Inflammatory macrophage treated with lipopolysaccharide for 4 hours (primary cell): ENCODE measurements at regions not wholly inside any gene's neighbourhood (a gene's known extent, or its start where the extent isn't known, plus 50 kb on each side); places are given as distances from the start of the nearest gene placed in this dataset.
"Not testable (repeated sequence)": the region's sequence is repeated elsewhere in the genome, so short reads cannot be mapped to it uniquely, and the experiment has no call there.

Experiments
- DNase-seq: peaks from one replicate; pipeline ENCODE4 v3.0.0-alpha.2; 2020

DNA sequence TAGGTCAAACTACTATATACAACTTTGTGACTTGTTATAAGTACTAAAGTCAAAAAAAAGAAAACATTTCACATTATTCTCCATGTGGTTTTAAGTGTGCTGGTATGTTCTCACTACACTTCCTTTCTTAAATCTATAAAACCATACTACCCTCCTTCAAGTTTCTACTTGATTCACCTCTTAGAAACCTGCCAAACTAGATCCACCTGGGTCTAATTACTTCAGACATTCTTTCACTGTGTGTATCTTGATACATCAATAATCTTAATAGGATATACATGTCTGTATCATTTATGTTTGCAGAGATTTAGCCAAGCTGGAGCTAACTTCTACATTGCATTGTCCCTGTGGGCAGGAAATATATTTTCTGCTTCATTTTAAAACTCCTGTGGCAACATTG is 1012.6 kb downstream of the EFNA5 start:
- DNase-seq: no peak

DNA sequence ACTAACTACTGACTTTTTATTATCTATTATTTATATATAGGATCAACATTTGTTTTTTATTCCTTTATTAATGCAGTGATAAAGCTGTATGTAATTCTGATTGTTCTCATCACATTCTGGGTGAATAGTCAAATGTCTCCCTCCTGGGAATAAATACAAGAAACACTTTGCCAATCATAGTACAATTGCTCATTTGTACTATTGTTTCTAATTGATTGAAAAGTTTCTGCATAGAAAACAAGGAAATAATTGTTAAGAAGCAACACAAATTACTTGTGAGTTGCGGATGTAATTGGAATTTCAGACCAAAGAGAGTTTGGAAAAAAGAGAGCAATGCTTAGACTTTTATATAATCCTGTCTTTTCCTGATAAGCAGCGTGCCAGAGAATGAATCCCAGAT is 1013.9 kb downstream of the EFNA5 start:
- no peak for DNase-seq

DNA sequence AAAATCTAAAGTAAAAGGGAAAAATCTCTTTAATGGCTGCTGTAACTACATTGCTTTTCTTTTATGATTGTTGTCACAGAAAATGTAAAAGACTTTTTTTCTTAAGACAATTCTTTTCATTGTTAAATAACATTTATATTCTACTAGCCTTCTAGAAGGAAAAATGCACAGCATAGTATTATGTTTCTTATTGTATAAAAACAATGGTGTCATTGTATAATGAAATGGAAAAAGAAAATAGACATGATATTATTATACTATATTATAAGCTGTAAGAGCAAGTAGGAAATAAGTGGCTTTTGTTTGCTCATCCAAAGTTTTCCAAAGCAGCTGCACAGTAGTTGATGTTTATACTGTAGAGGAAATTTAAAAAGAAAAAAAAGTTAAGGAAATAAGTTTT is 1021.7 kb downstream of the EFNA5 start:
- DNase-seq: no peak

DNA sequence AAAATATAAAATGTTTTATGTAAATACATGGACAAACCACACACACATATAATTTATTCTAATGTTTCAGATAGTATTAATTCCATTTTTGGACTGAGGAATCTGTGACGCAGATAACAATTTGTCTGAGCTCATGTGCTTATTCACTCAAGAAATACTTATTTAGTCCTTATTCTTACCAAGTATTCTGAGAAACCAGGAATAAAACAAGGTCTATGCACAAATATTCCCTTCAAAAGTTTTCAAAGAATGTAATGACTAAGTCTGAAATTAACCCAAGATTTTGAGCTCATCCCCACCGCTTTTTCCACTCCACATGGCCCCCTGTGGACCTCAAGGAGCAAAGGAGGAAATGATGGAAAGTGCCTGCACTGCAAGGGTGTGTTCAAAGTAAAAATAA is 1022.3 kb downstream of the EFNA5 start:
- no peak for DNase-seq

DNA sequence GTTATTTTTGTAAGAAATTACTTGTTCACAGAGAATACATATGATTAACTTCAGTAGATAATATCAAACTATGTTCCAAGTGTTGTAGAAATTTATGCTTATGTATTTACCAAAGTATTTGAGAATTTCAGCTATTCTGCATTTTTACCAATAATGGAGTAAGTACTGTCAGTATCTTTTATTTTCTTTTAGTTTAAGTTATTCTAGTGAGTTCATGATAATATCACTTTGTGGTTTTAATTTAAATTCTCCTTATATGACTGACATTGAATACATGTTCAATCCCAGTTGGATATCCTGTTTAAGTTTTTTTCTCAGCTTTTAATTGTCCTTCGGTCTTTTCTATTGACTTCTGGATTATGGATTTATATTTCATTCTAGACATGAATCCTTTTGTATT is 1024.6 kb downstream of the EFNA5 start:
- no peak for DNase-seq

DNA sequence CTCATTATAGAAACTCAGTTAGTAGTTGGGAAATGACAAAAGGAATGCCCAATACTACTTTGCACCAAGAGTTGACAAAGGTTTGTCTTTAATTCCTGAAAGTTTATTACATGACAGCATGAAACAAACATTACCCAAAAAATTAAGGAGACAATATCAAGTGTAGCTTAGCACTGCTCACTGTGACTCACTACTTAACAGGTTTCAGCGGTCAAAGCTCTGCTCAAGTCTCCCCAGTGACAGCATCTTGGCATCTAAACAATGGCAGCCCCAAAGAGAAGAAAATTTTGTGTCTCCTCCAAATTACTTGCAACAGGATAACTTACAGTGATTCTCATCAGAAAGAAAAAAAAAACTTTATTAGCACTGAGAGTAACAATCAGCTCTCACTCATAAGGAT is 1030.2 kb downstream of the EFNA5 start:
- DNase-seq: no peak

DNA sequence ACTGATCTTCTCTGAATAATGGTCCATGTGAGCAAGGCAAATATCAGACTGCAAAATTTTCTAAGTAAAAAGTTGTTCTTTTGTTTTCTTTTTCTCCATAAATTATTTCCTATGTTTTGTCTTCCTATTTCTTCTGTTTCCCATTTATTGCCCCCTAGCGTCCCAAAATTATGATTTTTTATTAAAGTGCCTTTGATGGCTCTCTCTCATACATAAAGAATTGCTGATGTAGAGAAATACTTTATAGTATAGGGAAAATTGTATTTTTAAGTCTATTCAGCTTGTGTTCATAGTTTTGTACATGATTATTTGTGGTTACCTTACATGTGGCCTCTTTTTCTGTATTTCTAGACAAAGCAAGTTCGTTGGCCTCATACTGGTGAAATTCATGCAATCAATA is 1031.2 kb downstream of the EFNA5 start:
- no peak for DNase-seq

DNA sequence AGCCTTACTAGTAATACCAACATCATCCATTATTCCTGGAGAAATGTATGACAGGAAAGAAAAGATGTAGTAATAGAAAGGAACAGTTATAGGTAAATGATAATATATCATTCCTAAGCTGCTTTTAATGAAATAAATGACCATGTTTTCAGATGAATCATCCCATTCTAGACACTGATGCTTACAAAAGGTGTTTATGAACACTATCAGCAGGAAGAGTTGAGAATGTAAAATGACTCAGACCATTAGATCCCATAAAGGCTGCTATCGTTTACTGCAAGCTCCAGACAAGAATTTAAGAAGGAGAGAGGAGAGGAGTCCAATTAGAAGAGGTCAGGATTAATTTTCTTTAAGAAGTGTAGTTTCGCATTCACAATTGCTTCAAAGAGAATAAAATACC is 1033.5 kb downstream of the EFNA5 start:
- DNase-seq: no peak

DNA sequence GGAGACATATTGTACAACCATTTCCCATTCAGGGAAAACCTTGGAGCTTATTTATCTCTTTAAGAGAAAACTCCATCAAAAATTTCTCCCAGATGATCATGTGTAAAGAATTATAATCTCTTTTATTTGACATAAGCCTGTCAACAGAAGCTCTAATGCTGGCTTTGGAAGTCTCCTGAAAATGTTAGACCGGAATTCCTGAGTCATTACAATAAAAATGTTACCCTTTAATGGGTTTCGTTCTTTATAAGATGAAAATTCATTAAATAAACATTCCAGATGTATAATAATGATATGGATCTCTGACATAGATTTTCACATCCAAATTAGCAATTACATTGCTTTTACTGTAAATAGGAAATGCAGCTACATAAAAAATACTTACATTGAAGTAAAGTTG is 1036.4 kb downstream of the EFNA5 start:
- no peak for DNase-seq

DNA sequence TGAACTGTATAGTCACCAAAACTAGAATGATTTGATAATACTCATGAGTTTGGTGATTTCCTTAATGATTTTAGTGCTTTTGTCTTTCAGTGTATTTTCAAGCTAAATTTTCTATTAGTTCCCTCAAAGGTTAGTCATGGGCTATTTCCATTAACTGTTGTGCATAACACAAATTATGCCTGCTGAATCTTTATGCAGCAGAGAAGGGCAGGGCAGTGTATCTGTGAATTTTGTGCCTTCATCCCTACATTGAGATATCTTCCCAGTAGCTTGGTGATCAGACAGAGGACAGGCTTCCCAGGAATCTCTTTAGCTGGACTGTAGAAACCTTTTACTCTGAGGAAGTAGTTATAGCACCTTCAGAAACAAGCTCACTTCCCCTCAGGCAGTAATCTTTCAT is 1036.9 kb downstream of the EFNA5 start:
- no peak for DNase-seq

DNA sequence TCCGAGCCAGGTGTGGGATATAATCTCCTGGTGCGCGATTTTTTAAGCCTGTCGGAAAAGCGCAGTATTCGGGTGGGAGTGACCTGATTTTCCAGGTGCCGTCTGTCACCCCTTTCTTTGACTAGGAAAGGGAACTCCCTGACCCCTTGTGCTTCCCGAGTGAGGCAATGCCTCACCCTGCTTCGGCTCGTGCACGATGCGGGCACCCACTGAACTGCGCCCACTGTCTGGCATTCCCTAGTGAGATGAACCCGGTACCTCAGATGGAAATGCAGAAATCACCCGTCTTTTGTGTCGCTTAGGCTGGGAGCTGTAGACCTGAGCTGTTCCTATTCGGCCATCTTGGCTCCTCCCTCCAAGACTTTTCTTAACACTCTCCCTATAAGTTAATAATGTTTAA is 1042.3 kb downstream of the EFNA5 start:
- not testable (repeated sequence) for DNase-seq

DNA sequence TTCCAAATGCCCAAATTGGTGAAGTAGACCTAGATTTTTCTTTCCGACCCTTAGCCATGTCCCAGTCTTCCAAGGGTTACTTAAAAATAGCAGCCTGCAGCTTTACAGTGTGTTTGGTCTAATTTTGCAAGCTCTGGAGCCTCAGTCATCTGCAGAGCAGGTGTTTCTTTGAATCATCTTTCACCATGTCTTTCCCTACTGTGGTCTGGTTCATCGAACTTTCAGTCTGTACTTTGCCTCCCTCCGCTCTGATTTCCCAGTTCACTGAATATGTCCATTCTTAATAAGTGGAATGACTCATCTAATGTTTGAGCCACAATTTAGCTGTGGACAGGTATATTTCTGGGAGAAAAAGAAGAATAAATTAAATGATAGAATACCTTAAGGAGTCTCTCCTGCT is 1060.7 kb downstream of the EFNA5 start:
- no peak for DNase-seq

DNA sequence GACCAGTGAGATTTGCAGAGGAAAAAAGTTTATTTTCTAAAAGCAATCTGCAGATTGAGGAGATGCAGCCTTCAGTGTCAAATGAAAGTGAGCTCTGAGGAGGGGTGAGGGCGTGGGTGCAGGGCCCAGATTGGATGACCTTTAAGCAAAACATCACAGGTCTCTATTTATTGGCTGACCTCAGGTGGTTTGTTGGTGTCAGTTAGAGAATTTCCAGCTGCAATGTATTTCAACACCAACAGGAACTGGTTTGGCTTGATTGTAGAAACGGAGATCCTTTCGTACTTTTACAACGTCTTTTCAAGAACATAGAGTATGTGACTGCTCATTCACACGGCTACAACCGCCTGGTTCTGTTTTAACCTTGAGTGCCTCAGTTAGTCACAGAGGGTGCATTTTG is 1069.1 kb downstream of the EFNA5 start:
- no peak for DNase-seq

DNA sequence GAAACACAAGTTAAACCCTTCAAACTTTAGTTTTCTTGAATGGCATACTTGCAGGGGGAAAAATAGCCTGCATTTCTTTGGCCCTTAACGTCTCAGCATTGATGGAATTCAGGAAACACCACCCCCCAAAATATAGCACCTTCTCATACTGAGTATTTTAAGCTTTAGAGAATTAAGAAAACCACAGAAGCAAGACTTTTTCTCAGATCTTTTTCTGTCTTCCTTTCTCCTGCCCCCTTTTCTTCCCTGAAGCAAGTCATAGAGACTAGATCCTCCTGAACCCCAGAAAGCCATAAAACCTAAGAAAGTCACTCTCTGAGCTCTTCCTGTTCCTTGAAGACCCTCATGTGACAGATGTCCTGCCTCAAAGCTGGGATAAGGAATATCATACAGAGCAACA is 1069.9 kb downstream of the EFNA5 start:
- DNase-seq: no peak

DNA sequence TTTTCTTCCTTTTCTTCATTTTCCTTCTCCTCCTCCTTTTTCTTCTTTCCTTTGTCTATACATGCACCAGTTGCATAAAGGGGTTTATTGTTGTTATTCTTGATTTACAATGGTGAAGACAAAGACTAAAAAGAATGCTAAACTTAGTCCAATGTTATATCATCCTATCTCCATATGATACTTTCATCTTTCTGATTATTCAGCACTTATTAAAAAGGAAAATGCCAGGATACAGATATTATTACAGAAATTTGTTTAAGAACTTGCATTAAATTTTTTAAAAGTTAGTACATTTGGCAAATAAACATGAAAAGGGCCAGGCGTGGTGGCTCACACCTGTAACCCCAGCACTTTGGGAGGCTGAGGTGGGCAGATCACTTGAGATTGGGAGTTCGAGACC is 1074.9 kb downstream of the EFNA5 start:
- DNase-seq: no peak

DNA sequence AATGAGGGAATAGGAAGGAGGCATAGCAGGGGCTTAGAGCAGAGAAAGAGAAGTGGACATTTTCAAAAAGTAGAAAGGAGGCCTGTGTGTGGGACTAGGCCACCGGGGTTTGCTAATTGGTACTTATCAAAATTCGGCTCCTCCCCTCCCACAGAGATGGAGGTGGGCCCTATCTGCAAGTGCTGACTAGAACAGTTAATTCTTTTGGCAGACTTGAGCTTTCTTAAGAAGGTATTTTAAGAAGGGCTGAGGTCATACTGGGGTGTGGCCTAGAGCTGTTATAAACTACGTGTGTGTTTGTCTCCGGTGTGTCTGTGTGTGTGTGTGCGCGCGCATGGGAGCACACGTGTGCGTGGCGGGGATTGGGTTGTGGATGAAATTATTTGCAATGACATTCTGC is 1086.5 kb downstream of the EFNA5 start:
- no peak for DNase-seq

DNA sequence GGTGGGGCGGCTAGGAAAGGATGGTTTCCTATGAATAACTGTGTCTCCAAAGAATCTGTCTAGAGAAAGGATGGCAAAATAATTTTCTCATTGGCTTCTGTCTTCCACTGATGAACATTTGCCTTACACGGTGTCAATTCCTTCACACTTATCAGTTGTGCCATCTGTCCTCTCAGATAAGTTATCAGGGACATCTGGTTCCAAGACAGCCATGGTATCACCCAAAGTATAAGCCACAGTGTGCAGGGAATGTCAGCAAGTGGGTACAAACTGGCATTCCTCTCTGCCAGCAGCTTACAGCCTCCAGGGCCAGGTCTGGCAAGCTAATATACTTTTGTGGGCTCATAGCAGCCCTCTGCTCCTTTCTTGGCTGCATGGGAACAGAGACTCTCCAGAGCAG is 1092.0 kb downstream of the EFNA5 start:
- no peak for DNase-seq

DNA sequence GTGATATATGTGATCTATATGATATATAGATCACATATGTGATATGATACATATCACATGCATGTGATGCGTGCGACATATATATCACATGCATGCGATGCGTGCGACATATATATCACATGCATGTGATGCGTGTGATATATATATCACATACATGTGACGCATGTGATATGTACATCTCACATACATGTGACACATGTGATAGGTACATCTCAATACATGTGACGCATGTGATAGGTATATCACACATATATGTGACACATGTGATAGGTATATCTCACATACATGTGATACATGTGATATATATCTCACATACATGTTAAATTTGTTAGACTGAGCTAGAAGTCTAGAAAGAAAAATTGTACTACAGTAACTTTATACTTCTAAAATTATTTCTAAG is 1095.9 kb downstream of the EFNA5 start:
- no peak for DNase-seq

DNA sequence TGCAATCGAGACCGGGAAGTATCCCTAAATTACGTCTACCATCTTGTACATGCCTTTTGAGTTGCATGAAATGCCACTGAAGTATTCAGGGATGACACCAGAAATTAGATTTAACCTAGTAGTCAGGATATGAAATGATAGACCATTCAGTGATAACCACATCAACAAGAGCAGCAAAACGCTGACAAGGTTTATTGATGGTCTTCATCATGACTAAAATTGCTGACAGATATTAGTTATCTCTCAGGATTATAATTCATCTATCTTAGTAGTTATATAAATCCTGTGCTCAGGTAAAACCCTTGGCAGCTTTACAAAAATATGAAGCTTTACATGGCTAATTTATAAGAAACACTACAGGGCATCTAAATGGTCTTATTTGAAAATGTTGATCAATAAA is 1104.7 kb downstream of the EFNA5 start:
- no peak for DNase-seq

DNA sequence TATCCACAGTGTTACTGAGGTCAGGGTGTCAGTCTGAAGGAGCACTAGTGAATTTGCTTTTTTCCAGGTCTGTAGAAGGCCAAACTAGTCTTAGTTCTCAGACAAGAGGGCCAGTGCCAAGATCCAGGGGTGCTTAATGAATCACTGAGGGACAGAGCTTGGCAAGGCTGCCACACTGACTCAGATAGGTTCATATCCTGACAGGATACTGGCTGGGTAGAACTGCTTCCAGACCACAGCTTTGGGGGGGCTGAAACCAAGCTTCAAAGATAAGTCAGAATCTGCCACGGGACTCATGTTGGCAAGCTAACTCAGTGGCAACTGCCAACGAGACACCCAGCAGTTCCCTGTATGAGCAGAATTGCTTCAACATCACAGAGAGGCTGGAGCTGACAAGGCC is 1125.4 kb downstream of the EFNA5 start:
- DNase-seq: no peak

DNA sequence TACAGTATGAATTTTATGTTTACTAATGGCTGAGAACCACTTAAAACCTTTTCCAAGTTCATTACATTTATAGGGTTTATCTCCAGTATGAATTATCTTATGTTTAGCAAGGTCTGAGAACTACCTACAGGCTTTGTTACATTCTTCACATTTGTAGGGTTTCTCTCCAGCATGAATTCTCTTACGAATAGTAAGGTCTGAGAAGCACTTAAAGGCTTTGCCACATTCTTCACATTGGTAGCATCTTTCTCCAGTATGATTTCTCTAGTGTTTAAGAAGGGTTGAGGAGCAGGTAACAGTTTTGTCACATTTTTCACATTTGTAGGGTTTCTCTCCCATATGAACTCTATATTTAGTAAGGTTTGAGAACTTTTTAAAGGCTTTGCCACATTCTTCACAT is 1127.4 kb downstream of the EFNA5 start:
- no peak for DNase-seq

DNA sequence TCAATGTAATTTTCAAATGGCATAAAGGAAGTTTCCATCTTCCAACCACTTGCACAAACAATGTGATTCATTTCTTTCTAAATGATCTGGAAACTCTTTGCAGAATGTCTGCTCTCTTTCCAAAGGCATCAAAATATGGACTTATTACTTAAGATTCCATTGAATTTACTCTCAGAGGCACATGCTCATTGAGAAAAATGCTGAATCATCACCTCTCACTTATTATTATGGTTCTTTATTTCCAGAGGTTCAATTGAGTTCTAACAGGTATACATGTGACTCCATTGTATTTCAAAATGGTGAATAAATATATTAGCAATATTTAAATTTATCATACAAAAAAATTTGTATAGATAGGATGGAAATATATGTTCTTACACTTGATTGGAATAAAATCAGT is 1140.6 kb downstream of the EFNA5 start:
- no peak for DNase-seq

DNA sequence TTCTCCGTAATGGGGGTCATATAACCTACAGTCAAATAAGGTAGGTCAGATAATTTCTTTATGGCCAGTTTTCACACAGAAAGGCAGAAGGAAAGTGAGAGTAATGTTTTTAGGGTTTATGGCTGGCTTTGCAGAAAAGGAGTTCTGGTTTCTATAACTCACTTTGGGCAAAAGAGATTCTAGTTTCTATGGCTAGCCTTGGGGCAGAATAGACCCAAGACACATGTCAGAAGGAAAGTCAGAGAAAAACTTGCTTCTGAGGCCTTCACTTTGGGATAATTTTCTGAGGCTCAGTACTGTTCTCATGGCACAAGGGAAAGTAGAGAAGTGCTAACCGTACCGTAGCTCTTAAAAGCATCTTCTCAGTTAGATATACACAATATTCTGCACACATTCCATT is 1145.3 kb downstream of the EFNA5 start:
- DNase-seq: no peak

DNA sequence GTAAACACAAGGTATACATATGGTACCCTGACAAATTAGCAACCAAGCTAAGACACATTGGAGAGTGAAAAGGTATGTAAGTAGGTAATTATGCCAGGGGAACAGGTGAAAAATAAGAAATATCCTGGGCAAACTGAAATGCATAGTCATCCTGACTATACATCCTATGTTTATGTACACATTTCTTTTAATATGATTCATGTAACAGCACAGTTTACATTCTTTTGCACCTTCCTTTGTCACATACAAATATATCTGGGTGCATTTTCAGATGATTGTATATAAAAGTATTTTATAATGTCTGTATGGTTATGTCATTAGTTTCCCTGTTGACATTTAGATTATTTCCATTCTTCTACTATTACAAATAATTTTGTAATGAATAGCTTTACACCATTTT is 1146.9 kb downstream of the EFNA5 start:
- DNase-seq: no peak

DNA sequence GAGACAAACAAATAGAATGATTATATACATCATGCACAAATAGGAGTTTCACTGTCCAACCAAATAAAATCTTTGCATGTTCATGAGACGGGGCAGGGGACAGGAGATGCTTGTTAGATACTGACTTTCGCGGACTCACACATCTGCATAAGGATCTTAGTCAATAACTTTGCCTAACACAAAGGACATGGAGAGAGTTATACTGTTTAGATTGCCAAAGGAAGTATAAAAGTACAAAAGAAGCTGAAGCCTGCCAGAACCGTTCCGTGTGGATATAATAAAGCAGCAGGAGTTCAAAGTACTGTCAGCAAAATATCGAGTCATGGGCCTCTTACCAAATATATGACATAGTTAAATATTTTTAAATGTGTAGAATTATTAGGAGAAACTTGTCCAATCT is 1148.4 kb downstream of the EFNA5 start:
- DNase-seq: no peak

DNA sequence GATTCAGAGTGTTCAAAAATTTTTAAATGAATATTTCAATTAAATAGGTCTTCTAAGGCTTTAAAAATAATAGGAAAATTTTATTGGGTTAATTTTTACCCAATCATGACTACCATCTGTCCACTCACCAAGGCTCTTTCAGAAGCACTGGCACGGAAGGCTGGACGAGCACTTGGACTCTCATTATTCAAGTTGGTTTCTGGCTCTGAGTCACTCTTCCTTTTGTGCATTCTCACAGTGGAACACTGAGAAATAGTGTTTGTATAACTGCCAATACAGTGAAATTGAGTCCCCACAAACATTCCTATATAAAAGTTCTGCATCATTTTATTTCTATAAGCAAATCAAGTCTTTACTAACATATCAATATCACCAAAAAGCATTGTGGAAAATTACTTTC is 1149.0 kb downstream of the EFNA5 start:
- no peak for DNase-seq

DNA sequence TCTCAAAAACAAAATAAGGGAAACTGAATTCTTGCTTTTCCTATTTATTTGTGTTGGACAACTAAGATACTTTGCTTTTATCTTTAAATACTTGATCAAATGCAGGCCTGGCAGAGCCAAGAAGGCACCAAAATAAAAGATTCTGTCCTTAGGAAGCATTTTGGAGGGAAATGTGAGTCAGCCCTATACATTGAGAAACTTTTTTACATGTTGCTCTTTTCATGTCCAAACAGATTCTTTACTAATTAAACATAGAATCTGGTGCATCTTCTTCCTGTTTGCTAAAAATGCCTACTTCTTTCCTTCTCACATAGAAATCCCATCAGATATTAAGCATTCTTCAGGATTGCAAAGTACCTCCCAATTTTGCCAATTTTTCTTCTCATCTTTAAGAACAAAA is 1160.4 kb downstream of the EFNA5 start:
- DNase-seq: no peak
